ENCODE measurements at regions not wholly inside any gene's neighbourhood (a gene's known extent, or its start where the extent isn't known, plus 50 kb on each side); places are given as distances from the start of the nearest gene placed in this dataset.

GRCh38 chr16:86756882-86757703, 178.7 kb downstream of the FOXL1 start:
- no peak for DNase-seq
- no peak overlapping the region for H3K14ac ChIP-seq (ENCODE audit: low read length in 2 of 2)
- no peak overlapping the region for H2AFZ ChIP-seq (ENCODE audit: low read depth, low read length)
- no peak overlapping the region for H3K9ac ChIP-seq (ENCODE audit: low read length)
- H2BK5ac ChIP-seq (ENCODE audit: low read depth, low read length, poor library complexity, severe bottlenecking): no peak overlapping the region
- H4K91ac ChIP-seq (ENCODE audit: low read length): no peak overlapping the region
- no peak overlapping the region for H3K4me2 ChIP-seq (ENCODE audit: low read length, poor library complexity, severe bottlenecking)
- no peaks in the 10 kb centered on the region for H3K36me3 ChIP-seq (ENCODE audit: control insufficient read depth in 1 of 2, insufficient read depth in 2 of 2, low read depth in 1 of 2, low read length in 2 of 2)
- no peak overlapping the region for H2BK12ac ChIP-seq (ENCODE audit: low read length in 2 of 2)
- peak overlapping the region; percentile 42 for H2AK5ac ChIP-seq (ENCODE audit: low read length, severe bottlenecking)
- H3K4ac ChIP-seq (ENCODE audit: low read depth in 1 of 2, low read length in 2 of 2): no peak overlapping the region
- WGBS: 72% methylated on average over 11 of the region's 12 CpGs
- no peaks in the 10 kb centered on the region for H3K79me1 ChIP-seq (replicated peaks; ENCODE audit: low read length, poor library complexity, severe bottlenecking)
- no peak overlapping the region for H2BK120ac ChIP-seq (ENCODE audit: low read depth, low read length)
- H3K18ac ChIP-seq (ENCODE audit: low read depth in 1 of 2, low read length in 2 of 2): peak overlapping the region in 1 of 2 experiments; percentile 54
- no peak overlapping the region for H3K4me3 ChIP-seq (ENCODE audit: insufficient read depth in 1 of 2, low read depth in 1 of 2, low read length in 2 of 2)
- H3K4me1 ChIP-seq (ENCODE audit: control insufficient read depth, insufficient read depth, low read depth, low read length): peaks cover 10% of the 10 kb centered on the region
- H3K27me3 ChIP-seq (ENCODE audit: control insufficient read depth in 1 of 2, insufficient read depth in 1 of 2, low read length in 2 of 2): peaks cover 0 to 46% of the 10 kb centered on the region in 2 experiments
- no peak overlapping the region for H2BK15ac ChIP-seq (ENCODE audit: low read depth, poor library complexity, severe bottlenecking)
- no peak overlapping the region for H3K27ac ChIP-seq (ENCODE audit: low read length, poor library complexity, severe bottlenecking)
- H3K9me3 ChIP-seq (ENCODE audit: control insufficient read depth, low read length): no peaks in the 10 kb centered on the region
- H3K23ac ChIP-seq (ENCODE audit: low read length in 2 of 2): no peak overlapping the region
- peak overlapping the region; percentile 53 for H4K8ac ChIP-seq (ENCODE audit: low read length)

- H4K8ac ChIP-seq (ENCODE audit: low read length): peak overlapping the region; percentile 53
- no peak overlapping the region for H2BK12ac ChIP-seq (ENCODE audit: low read length in 2 of 2)
- no peak overlapping the region for H3K27ac ChIP-seq (ENCODE audit: low read length, poor library complexity, severe bottlenecking)
- H3K4me3 ChIP-seq (ENCODE audit: insufficient read depth in 1 of 2, low read depth in 1 of 2, low read length in 2 of 2): no peak overlapping the region
- no peak overlapping the region for H4K91ac ChIP-seq (ENCODE audit: low read length)
- no peak overlapping the region for H2AFZ ChIP-seq (ENCODE audit: low read depth, low read length)
- no peak overlapping the region for H2BK120ac ChIP-seq (ENCODE audit: low read depth, low read length)
- no peak overlapping the region for H3K4ac ChIP-seq (ENCODE audit: low read depth in 1 of 2, low read length in 2 of 2)
- H3K14ac ChIP-seq (ENCODE audit: low read length in 2 of 2): no peak overlapping the region
- peaks cover 0 to 52% of the 10 kb centered on the region in 2 experiments for H3K27me3 ChIP-seq (ENCODE audit: control insufficient read depth in 1 of 2, insufficient read depth in 1 of 2, low read length in 2 of 2)
- no peaks in the 10 kb centered on the region for H3K9me3 ChIP-seq (ENCODE audit: control insufficient read depth, low read length)
- H2BK5ac ChIP-seq (ENCODE audit: low read depth, low read length, poor library complexity, severe bottlenecking): no peak overlapping the region
- H3K4me1 ChIP-seq (ENCODE audit: control insufficient read depth, insufficient read depth, low read depth, low read length): peaks cover 9% of the 10 kb centered on the region
- no peak overlapping the region for H3K18ac ChIP-seq (ENCODE audit: low read depth in 1 of 2, low read length in 2 of 2)
- H3K79me1 ChIP-seq (replicated peaks; ENCODE audit: low read length, poor library complexity, severe bottlenecking): no peaks in the 10 kb centered on the region
- no peak overlapping the region for H3K23ac ChIP-seq (ENCODE audit: low read length in 2 of 2)
- no peak overlapping the region for H3K4me2 ChIP-seq (ENCODE audit: low read length, poor library complexity, severe bottlenecking)
- peak overlapping the region; percentile 42 for H2AK5ac ChIP-seq (ENCODE audit: low read length, severe bottlenecking)
- H2BK15ac ChIP-seq (ENCODE audit: low read depth, poor library complexity, severe bottlenecking): no peak overlapping the region
- DNase-seq: no peak
- H3K36me3 ChIP-seq (ENCODE audit: control insufficient read depth in 1 of 2, insufficient read depth in 2 of 2, low read depth in 1 of 2, low read length in 2 of 2): no peaks in the 10 kb centered on the region
- H3K9ac ChIP-seq (ENCODE audit: low read length): no peak overlapping the region
- WGBS: 98% methylated on average over 3 of the region's 3 CpGs
Observed at GRCh38 chr16:86757704-86758040, 179.3 kb downstream of the FOXL1 start.

- WGBS: 64% methylated on average over 8 of the region's 8 CpGs
- no peak overlapping the region for H3K18ac ChIP-seq (ENCODE audit: low read depth in 1 of 2, low read length in 2 of 2)
Observed at GRCh38 chr16:86758932-86759331, 180.6 kb downstream of the FOXL1 start.

GRCh38 chr16:86761111-86762031, 183.0 kb downstream of the FOXL1 start:
- WGBS: 60% methylated on average over 29 of the region's 29 CpGs
- Histone ChIP-seq H2BK15ac (ENCODE audit: low read depth, poor library complexity, severe bottlenecking) (no peak overlapping the region), H3K4ac (ENCODE audit: low read depth in 1 of 2, low read length in 2 of 2) (no peak overlapping the region), H3K23ac (ENCODE audit: low read length in 2 of 2) (no peak overlapping the region), H3K4me3 (ENCODE audit: insufficient read depth in 1 of 2, low read depth in 1 of 2, low read length in 2 of 2) (peak overlapping the region; percentile 28 to 75), H2BK12ac (ENCODE audit: low read length in 2 of 2) (peak overlapping the region in 1 of 2 experiments; percentile 45), H3K27ac (ENCODE audit: low read length, poor library complexity, severe bottlenecking) (no peak overlapping the region), H3K4me2 (ENCODE audit: low read length, poor library complexity, severe bottlenecking) (peak overlapping the region; percentile 62), H4K8ac (ENCODE audit: low read length) (no peak overlapping the region), H2BK5ac (ENCODE audit: low read depth, low read length, poor library complexity, severe bottlenecking) (no peak overlapping the region), H2AFZ (ENCODE audit: low read depth, low read length) (no peak overlapping the region), H3K9ac (ENCODE audit: low read length) (peak overlapping the region; percentile 40), H3K4me1 (ENCODE audit: control insufficient read depth, insufficient read depth, low read depth, low read length) (peaks cover 13% of the 10 kb centered on the region), H3K14ac (ENCODE audit: low read length in 2 of 2) (no peak overlapping the region), H2AK5ac (ENCODE audit: low read length, severe bottlenecking) (peak overlapping the region; percentile 2), H3K36me3 (ENCODE audit: control insufficient read depth in 1 of 2, insufficient read depth in 2 of 2, low read depth in 1 of 2, low read length in 2 of 2) (no peaks in the 10 kb centered on the region), H3K27me3 (ENCODE audit: control insufficient read depth in 1 of 2, insufficient read depth in 1 of 2, low read length in 2 of 2) (peaks cover 0 to 84% of the 10 kb centered on the region in 2 experiments), H3K18ac (ENCODE audit: low read depth in 1 of 2, low read length in 2 of 2) (peak overlapping the region in 1 of 2 experiments; percentile 51), H3K79me1 (replicated peaks; ENCODE audit: low read length, poor library complexity, severe bottlenecking) (no peaks in the 10 kb centered on the region), H4K91ac (ENCODE audit: low read length) (no peak overlapping the region), H2BK120ac (ENCODE audit: low read depth, low read length) (no peak overlapping the region), H3K9me3 (ENCODE audit: control insufficient read depth, low read length) (peaks cover 4% of the 10 kb centered on the region)
- peak; percentile 66 for DNase-seq

More at GRCh38 chr16:86758932-86759331, 180.6 kb downstream of the FOXL1 start:
- Histone ChIP-seq H3K4ac (ENCODE audit: low read depth in 1 of 2, low read length in 2 of 2) (no peak overlapping the region), H2BK120ac (ENCODE audit: low read depth, low read length) (no peak overlapping the region), H2BK5ac (ENCODE audit: low read depth, low read length, poor library complexity, severe bottlenecking) (no peak overlapping the region), H3K14ac (ENCODE audit: low read length in 2 of 2) (no peak overlapping the region), H3K4me3 (ENCODE audit: insufficient read depth in 1 of 2, low read depth in 1 of 2, low read length in 2 of 2) (no peak overlapping the region), H3K9me3 (ENCODE audit: control insufficient read depth, low read length) (no peaks in the 10 kb centered on the region), H3K27me3 (ENCODE audit: control insufficient read depth in 1 of 2, insufficient read depth in 1 of 2, low read length in 2 of 2) (peaks cover 0 to 60% of the 10 kb centered on the region in 2 experiments), H2BK15ac (ENCODE audit: low read depth, poor library complexity, severe bottlenecking) (no peak overlapping the region), H2AFZ (ENCODE audit: low read depth, low read length) (no peak overlapping the region), H4K91ac (ENCODE audit: low read length) (no peak overlapping the region), H4K8ac (ENCODE audit: low read length) (no peak overlapping the region), H2BK12ac (ENCODE audit: low read length in 2 of 2) (no peak overlapping the region), H3K79me1 (replicated peaks; ENCODE audit: low read length, poor library complexity, severe bottlenecking) (no peaks in the 10 kb centered on the region), H3K9ac (ENCODE audit: low read length) (no peak overlapping the region), H3K27ac (ENCODE audit: low read length, poor library complexity, severe bottlenecking) (no peak overlapping the region), H3K23ac (ENCODE audit: low read length in 2 of 2) (no peak overlapping the region), H3K4me2 (ENCODE audit: low read length, poor library complexity, severe bottlenecking) (no peak overlapping the region), H2AK5ac (ENCODE audit: low read length, severe bottlenecking) (no peak overlapping the region), H3K36me3 (ENCODE audit: control insufficient read depth in 1 of 2, insufficient read depth in 2 of 2, low read depth in 1 of 2, low read length in 2 of 2) (no peaks in the 10 kb centered on the region), H3K4me1 (ENCODE audit: control insufficient read depth, insufficient read depth, low read depth, low read length) (peaks cover 9% of the 10 kb centered on the region)
- no peak for DNase-seq

Data from mesenchymal stem cell (in vitro differentiated cells and primary cell).